Femur (tissue), 1 donor: ENCODE measurements at regions not wholly inside any gene's neighbourhood (a gene's known extent, or its start where the extent isn't known, plus 50 kb on each side); places are given as distances from the start of the nearest gene placed in this dataset.

Experiments
- DNase-seq: peaks from one replicate; pipeline ENCODE4 v3.0.0-alpha.2; 2017

- no peak for DNase-seq
Observed at GRCh38 chr2:176388861-176389260, 119.6 kb downstream of the MTX2 start.

- no peak for DNase-seq
Observed at GRCh38 chr2:176390276-176391147, 121.3 kb downstream of the MTX2 start.

GRCh38 chr2:176391148-176391419 lies 121.8 kb downstream of the MTX2 start:
- DNase-seq = no peak

- DNase-seq = no peak
Observed at GRCh38 chr2:176392249-176392648, 123.0 kb downstream of the MTX2 start.

GRCh38 chr2:176392744-176393414 lies 123.6 kb downstream of the MTX2 start:
- DNase-seq = no peak

GRCh38 chr2:176395273-176395854 lies 126.1 kb downstream of the MTX2 start:
- DNase-seq = no peak

- no peak for DNase-seq
Observed at GRCh38 chr2:176398243-176399073, 129.2 kb downstream of the MTX2 start.

- DNase-seq = no peak
Observed at GRCh38 chr2:176399074-176399598, 129.9 kb downstream of the MTX2 start.

GRCh38 chr2:176405477-176405876 lies 136.2 kb downstream of the MTX2 start:
- DNase-seq = no peak

GRCh38 chr2:176407706-176408105 lies 138.5 kb downstream of the MTX2 start:
- DNase-seq = no peak

- no peak for DNase-seq
Observed at GRCh38 chr2:176409671-176410070, 140.4 kb downstream of the MTX2 start.

GRCh38 chr2:176412136-176412535 lies 142.9 kb downstream of the MTX2 start:
- DNase-seq = no peak

GRCh38 chr2:176413786-176414185 lies 144.5 kb downstream of the MTX2 start:
- no peak for DNase-seq

GRCh38 chr2:176414641-176415040 lies 145.4 kb downstream of the MTX2 start:
- DNase-seq = no peak

- no peak for DNase-seq
Observed at GRCh38 chr2:176415174-176415895, 146.1 kb downstream of the MTX2 start.

GRCh38 chr2:176415937-176416499 lies 146.8 kb downstream of the MTX2 start:
- DNase-seq = no peak

GRCh38 chr2:176418768-176419167 lies 149.5 kb downstream of the MTX2 start:
- no peak for DNase-seq

GRCh38 chr2:176419591-176420071 lies 150.4 kb downstream of the MTX2 start:
- no peak for DNase-seq

- DNase-seq = no peak
Observed at GRCh38 chr2:176421297-176422050, 152.2 kb downstream of the MTX2 start.

- DNase-seq = no peak
Observed at GRCh38 chr2:176423819-176424218, 154.6 kb downstream of the MTX2 start.

- no peak for DNase-seq
Observed at GRCh38 chr2:176424746-176425145, 155.5 kb downstream of the MTX2 start.
